Astrocyte of the spinal cord (primary cell): ENCODE measurements at regions not wholly inside any gene's neighbourhood (a gene's known extent, or its start where the extent isn't known, plus 50 kb on each side); places are given as distances from the start of the nearest gene placed in this dataset.

Source experiments
- DNase-seq: peaks from one replicate; pipeline ENCODE4 v3.0.0; 2011; ENCODE audit warnings: low read depth, low spot score
- H3K4me3 ChIP-seq: 2 replicates; pipeline ENCODE4 v1.5.1; 2011; ENCODE audit warnings: low read depth, mild to moderate bottlenecking, low read length, moderate library complexity
- in situ Hi-C: cut with HindIII; loops from 2 replicates; pipeline ENCODE4 v1.10.0; 2017; ENCODE audit warnings: low sequenced_read_pairs
- TF ChIP-seq, protein P1 (sequence below): IDR thresholded peaks from 2 replicates; pipeline ENCODE4 v1.5.1; 2012; ENCODE audit warnings: low read depth, mild to moderate bottlenecking, low read length, inconsistent platforms

DNA sequence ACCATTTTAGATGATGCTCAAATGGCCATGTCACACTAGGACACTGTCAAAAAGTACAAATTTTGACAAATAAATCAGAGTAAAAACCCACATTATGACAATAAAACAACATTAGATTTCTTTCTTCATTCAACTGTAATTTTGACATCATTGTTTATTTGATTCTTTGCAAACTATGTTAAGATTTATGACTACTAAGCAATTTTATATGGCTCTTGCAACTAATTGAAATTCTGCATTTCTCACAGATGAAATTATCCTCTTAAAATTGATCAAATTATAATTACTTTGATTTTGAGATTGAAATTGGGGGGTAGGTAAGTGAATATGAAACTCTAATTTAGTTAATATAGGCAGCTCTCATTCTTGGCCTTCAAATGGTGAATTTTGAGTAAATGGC lies 59.8 kb downstream of the ATOH1 start:
- no peak overlapping the region for H3K4me3 ChIP-seq
- TF ChIP-seq, protein P1, sequence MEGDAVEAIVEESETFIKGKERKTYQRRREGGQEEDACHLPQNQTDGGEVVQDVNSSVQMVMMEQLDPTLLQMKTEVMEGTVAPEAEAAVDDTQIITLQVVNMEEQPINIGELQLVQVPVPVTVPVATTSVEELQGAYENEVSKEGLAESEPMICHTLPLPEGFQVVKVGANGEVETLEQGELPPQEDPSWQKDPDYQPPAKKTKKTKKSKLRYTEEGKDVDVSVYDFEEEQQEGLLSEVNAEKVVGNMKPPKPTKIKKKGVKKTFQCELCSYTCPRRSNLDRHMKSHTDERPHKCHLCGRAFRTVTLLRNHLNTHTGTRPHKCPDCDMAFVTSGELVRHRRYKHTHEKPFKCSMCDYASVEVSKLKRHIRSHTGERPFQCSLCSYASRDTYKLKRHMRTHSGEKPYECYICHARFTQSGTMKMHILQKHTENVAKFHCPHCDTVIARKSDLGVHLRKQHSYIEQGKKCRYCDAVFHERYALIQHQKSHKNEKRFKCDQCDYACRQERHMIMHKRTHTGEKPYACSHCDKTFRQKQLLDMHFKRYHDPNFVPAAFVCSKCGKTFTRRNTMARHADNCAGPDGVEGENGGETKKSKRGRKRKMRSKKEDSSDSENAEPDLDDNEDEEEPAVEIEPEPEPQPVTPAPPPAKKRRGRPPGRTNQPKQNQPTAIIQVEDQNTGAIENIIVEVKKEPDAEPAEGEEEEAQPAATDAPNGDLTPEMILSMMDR: no peak
- in situ Hi-C loops: no loop called here
- no peak for DNase-seq

DNA sequence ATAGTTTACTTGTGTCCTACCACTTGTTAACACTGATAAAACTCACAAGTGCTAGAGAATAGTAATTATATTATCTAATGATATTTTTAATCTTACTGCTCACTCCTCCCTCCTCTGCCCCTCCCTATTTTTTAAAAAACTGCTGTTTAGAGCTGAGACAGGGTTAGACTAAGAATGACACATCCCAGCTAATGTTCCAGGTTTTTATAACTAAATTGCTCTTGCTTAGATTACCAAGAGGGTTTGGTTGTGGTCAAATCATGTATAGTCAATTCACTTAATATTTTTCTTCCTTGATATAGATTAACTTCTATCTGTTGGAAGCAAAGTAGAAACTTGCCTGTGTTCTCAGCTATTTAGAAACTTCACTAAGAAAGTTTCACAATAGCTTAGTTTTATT lies 60.2 kb downstream of the ATOH1 start:
- no peak for DNase-seq
- in situ Hi-C loops: no loop called here
- TF ChIP-seq, protein P1: no peak
- H3K4me3 ChIP-seq: no peak overlapping the region

DNA sequence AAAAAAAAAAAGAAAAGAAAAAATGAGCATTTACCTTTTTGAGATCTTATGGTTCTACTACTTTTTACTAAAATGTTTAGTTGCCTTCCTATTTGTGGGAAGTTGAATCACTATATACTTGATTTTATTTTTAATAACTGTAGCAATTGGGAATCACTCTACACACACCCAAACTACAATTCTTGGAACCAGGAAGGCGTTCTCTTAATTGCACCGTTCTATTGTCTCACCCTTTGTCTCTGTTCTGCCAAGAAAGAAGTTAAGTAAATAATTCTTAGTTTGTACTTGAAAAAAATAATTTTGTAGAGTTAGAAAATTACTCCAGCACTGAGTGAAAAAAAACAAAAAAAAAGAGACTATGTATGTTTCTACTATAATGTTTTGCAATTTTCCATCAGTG lies 62.7 kb downstream of the ATOH1 start:
- no peak overlapping the region for H3K4me3 ChIP-seq
- TF ChIP-seq, protein P1: no peak
- no peak for DNase-seq
- in situ Hi-C loops: no loop called here

DNA sequence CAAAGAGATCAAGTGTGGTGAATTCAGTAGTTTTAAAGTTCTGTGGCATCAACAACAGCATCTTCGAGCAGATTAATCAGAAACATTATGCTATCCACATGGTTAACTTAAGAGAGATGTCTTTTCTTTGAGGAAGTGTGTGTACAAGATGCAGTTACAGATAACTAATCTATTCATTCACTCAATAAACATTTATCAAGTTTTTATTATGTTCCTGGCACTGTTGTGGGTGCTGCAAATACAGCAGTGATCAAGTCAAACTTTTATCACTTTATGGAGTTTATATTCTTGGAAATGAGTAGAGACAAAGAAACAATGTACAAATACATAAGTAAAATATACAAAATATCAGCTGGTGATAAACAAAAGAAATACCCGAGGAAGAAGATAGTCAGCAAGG lies 66.4 kb downstream of the ATOH1 start:
- no peak for DNase-seq
- no peak overlapping the region for H3K4me3 ChIP-seq
- TF ChIP-seq, protein P1: no peak
- in situ Hi-C loops: no loop called here

DNA sequence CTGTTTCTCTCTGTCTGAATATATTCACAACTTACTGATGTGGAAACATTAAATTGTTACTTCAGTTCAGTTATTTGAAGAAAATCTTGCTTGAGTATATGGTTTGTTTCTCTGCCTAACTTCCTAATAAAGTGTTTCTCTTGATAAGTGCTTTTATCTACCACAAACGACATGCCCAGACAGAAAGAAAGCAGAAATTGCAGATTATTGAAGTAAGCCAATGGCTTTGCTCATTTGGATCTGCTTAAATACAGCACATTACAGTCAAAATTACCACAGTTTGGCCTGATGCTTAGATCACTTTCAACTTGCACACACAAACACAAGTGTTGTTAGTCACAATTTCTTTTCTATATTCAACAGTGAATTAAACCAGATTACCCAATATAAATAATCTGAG lies 68.0 kb downstream of the ATOH1 start:
- no peak overlapping the region for H3K4me3 ChIP-seq
- no peak for DNase-seq
- TF ChIP-seq, protein P1: no peak
- in situ Hi-C loops: no loop called here

DNA sequence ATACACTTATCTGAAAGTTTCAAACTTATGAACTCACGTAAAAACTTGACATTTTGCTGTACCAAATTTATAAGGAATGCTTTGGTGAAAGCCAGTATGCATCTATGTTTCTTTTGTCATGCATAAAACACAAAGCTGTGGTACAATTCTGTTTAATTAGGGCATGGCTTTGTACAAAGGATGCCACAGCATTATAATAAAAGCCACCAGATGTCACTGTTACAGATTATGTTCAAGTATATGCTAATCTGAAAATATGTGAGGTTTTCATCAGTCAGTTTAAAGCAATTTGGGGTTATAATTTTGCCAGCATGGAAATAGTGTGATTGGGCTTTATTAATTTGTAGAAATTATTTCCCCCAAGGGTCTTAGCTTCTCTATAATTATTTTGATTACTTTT lies 69.0 kb downstream of the ATOH1 start:
- TF ChIP-seq, protein P1: peak; percentile 17
- in situ Hi-C loops: no loop called here
- H3K4me3 ChIP-seq: no peak overlapping the region
- DNase-seq: peak; percentile 7

DNA sequence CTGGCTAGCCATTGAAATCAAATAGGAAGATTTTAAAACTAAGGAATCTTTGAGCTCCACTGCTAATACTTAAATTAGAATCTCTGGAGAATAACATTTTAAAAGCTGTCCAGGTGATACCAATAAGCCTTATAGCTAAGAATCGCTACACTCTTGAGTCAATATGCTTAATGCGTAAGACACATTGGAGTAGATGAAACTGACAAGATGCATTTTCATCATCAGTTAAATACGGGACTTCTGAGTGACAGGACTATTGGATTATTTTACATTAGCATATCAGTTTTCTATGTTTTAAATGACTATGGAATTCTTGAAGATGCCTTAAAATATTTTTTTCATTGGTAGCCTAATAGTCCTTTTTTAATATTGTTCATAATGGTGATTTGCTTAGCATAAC lies 80.2 kb downstream of the ATOH1 start:
- TF ChIP-seq, protein P1: no peak
- in situ Hi-C loops: no loop called here
- H3K4me3 ChIP-seq: no peak overlapping the region
- no peak for DNase-seq
